GM23248 (cell line): ENCODE measurements at regions not wholly inside any gene's neighbourhood (a gene's known extent, or its start where the extent isn't known, plus 50 kb on each side); places are given as distances from the start of the nearest gene placed in this dataset.

Experiments used
- DNase-seq: peaks from one replicate; pipeline ENCODE4 v3.0.0-alpha.2; 2015
- H2AFZ ChIP-seq: fragments of 200-600 bp; sonication (generic); 2 replicates; pipeline ENCODE4 v1.6.1; 2016; ENCODE audit warnings: antibody characterized with exemption
- H3F3A ChIP-seq: fragments of 200-600 bp; sonication (generic); 2 replicates; pipeline ENCODE4 v1.6.1; 2016; ENCODE audit warnings: mild to moderate bottlenecking, antibody characterized with exemption, mixed run types; ENCODE audit not compliant: insufficient read depth
- H3K27ac ChIP-seq: fragments of 200-600 bp; sonication (generic); 2 replicates; pipeline ENCODE4 v1.5.1; 2016; ENCODE audit warnings: mild to moderate bottlenecking
- H3K27me3 ChIP-seq: fragments of 200-600 bp; sonication (generic); replicated peaks from 2 replicates; pipeline ENCODE4 v1.6.1; 2016; ENCODE audit warnings: mild to moderate bottlenecking; ENCODE audit not compliant: insufficient read depth
- H3K36me3 ChIP-seq: fragments of 200-600 bp; sonication (generic); 2 replicates; pipeline ENCODE4 v1.6.1; 2016; ENCODE audit warnings: low read depth, mild to moderate bottlenecking
- H3K4me1 ChIP-seq: fragments of 200-600 bp; sonication (generic); 2 replicates; pipeline ENCODE4 v1.6.1; 2016; ENCODE audit warnings: mild to moderate bottlenecking; ENCODE audit not compliant: insufficient read depth
- H3K4me2 ChIP-seq: fragments of 200-600 bp; sonication (generic); one replicate; pipeline ENCODE4 v1.6.1; 2016; ENCODE audit warnings: mild to moderate bottlenecking; ENCODE audit not compliant: unreplicated experiment
- H3K4me3 ChIP-seq: fragments of 200-600 bp; sonication (generic); 2 replicates; pipeline ENCODE4 v1.5.1; 2016; ENCODE audit warnings: mild to moderate bottlenecking
- H3K79me2 ChIP-seq: fragments of 200-600 bp; sonication (generic); 2 replicates; pipeline ENCODE4 v1.6.1; 2016; ENCODE audit warnings: mild to moderate bottlenecking; ENCODE audit not compliant: insufficient read depth
- H3K9ac ChIP-seq: fragments of 200-600 bp; sonication (generic); 2 replicates; pipeline ENCODE4 v1.6.1; 2016; ENCODE audit warnings: mild to moderate bottlenecking
- H3K9me2 ChIP-seq: fragments of 200-600 bp; sonication (generic); 2 replicates; pipeline ENCODE4 v1.6.1; 2016; ENCODE audit warnings: mixed run types, mild to moderate bottlenecking, moderate library complexity; ENCODE audit not compliant: insufficient read depth
- H3K9me3 ChIP-seq: fragments of 200-600 bp; sonication (generic); one replicate; pipeline ENCODE4 v1.6.1; 2017; ENCODE audit warnings: low read depth
- H4K20me1 ChIP-seq: fragments of 200-600 bp; sonication (generic); 2 replicates; pipeline ENCODE4 v1.6.0; 2016; ENCODE audit not compliant: insufficient read depth
- EZH2 ChIP-seq: fragments of 200-600 bp; sonication (generic); IDR thresholded peaks from 2 replicates; pipeline ENCODE4 v1.6.1; 2018; ENCODE audit warnings: antibody characterized with exemption, mild to moderate bottlenecking; ENCODE audit not compliant: insufficient read depth, poor library complexity, severe bottlenecking
- EZH2phosphoT487 ChIP-seq: fragments of 200-600 bp; sonication (generic); IDR thresholded peaks from 2 replicates; pipeline ENCODE4 v1.6.1; 2018; ENCODE audit warnings: antibody characterized with exemption, moderate library complexity, mild to moderate bottlenecking, low read depth; ENCODE audit not compliant: insufficient read depth
- WGBS, 2 experiments: methylation state at CpG; one replicate each; pipeline ENCODE4 v1.1.6; 2015 to 2017; ENCODE audit warnings: low lambda C conversion rate in 2 of 2, low coverage in 1 of 2; ENCODE audit errors: missing lambda C conversion rate in 2 of 2; 5-methylcytosine and 5-hydroxymethylcytosine counted together
- in situ Hi-C: fragments of 300-500 bp; cut with MboI; formaldehyde crosslinking; loops from 2 replicates; pipeline ENCODE4 v1.15.0; 2020

- Histone ChIP-seq H3K4me3 (no peak overlapping the region), H3K36me3 (no peaks in the 10 kb centered on the region), H4K20me1 (no peaks in the 10 kb centered on the region), H3K9ac (no peak overlapping the region), H3F3A (peaks cover 31% of the 10 kb centered on the region), H2AFZ (peak overlapping the region; percentile 28; the same call in 1 of the 2 replicates), H3K4me1 (peaks cover 53% of the 10 kb centered on the region), H3K27me3 (no peaks in the 10 kb centered on the region), H3K79me2 (no peaks in the 10 kb centered on the region), H3K9me2 (no peaks in the 10 kb centered on the region), H3K27ac (peak overlapping the region; percentile 65), H3K4me2 (peak overlapping the region; percentile 9), H3K9me3 (no peaks in the 10 kb centered on the region)
- DNase-seq, result peak; percentile 65
- WGBS, 2 experiments, result 5 to 6% methylated on average over 1 of the region's 1 CpG
- TF ChIP-seq EZH2, result no peak
- no peak for TF ChIP-seq EZH2phosphoT487
- in situ Hi-C loops, result no loop called here
Measured at GRCh38 chr4:106494066-106494465, 125.5 kb upstream of the GIMD1 start.

GRCh38 chr4:106493086-106493485, 124.5 kb upstream of the GIMD1 start:
- no peak overlapping the region for H3K4me2 ChIP-seq
- H2AFZ ChIP-seq, result no peak overlapping the region
- TF ChIP-seq EZH2phosphoT487 (no peak), EZH2 (no peak)
- H3F3A ChIP-seq, result peaks cover 31% of the 10 kb centered on the region
- H3K4me1 ChIP-seq, result peaks cover 53% of the 10 kb centered on the region
- H3K9ac ChIP-seq, result no peak overlapping the region
- no peaks in the 10 kb centered on the region for H3K36me3 ChIP-seq
- H3K27ac ChIP-seq, result no peak overlapping the region
- H4K20me1 ChIP-seq, result no peaks in the 10 kb centered on the region
- in situ Hi-C loops, result no loop called here
- H3K9me3 ChIP-seq, result no peaks in the 10 kb centered on the region
- H3K4me3 ChIP-seq, result no peak overlapping the region
- H3K27me3 ChIP-seq, result no peaks in the 10 kb centered on the region
- DNase-seq, result peak; percentile 27
- no peaks in the 10 kb centered on the region for H3K9me2 ChIP-seq
- no peaks in the 10 kb centered on the region for H3K79me2 ChIP-seq

DNA sequence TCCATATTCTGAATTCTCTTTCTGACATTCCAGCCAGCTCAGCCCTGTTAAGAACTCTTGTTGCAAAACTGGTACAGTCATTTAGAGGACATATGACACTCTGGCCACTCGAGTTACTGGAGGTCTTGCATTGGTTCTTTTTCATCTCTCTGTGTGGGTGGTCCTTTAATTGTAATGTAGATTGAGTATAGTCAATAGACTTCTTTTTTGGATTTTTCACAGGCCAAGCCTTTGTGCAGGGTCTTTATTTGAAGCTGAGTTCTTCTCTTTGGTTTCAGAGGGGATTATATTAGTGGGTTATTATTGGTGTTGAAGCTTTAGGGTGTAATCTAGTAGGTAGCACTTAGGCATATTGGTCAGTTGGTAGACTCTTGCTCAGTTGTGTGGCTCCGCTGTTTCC, 118.0 kb upstream of the GIMD1 start:
- Histone ChIP-seq H3K9me3 (no peaks in the 10 kb centered on the region), H3K27ac (no peak overlapping the region), H2AFZ (no peak overlapping the region), H3K27me3 (no peaks in the 10 kb centered on the region), H4K20me1 (no peaks in the 10 kb centered on the region), H3K4me1 (no peaks in the 10 kb centered on the region; the same call in 1 of the 2 replicates), H3K79me2 (no peaks in the 10 kb centered on the region), H3K4me2 (no peak overlapping the region), H3K9ac (no peak overlapping the region), H3K36me3 (no peaks in the 10 kb centered on the region), H3K4me3 (no peak overlapping the region), H3F3A (no peaks in the 10 kb centered on the region), H3K9me2 (no peaks in the 10 kb centered on the region)
- DNase-seq, result peak; percentile 45
- no peak for TF ChIP-seq EZH2
- no peak for TF ChIP-seq EZH2phosphoT487
- in situ Hi-C loops, result no loop called here
- WGBS, 2 experiments, result 49 to 70% methylated on average over 2 of the region's 2 CpGs

- no peak overlapping the region for H3K9ac ChIP-seq
- no peak overlapping the region for H2AFZ ChIP-seq
Measured at GRCh38 chr4:106481801-106482200, 113.2 kb upstream of the GIMD1 start.

DNA sequence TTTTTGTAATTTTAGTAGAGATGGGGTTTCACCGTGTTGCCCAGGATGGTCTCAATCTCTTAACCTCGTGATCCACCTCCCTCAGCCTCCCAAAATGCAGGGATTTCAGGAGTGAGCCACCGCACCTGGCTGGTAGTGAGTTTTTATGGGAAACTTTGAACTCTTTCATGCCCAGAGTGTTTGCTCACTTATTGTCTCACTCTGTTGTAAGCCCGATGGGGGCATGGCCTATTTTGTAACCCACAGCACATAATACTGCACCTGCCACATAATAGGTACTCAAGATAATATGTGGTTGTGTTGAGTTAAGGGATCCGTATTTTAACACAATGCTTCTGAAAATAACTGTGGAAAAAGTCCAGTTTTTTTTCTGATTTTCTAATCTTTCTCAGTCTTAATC, 109.6 kb upstream of the GIMD1 start:
- in situ Hi-C loops, result no loop called here
- Histone ChIP-seq H3K9me3 (no peaks in the 10 kb centered on the region), H3K9ac (no peak overlapping the region), H2AFZ (no peak overlapping the region), H3K9me2 (no peaks in the 10 kb centered on the region), H3K4me1 (no peaks in the 10 kb centered on the region), H4K20me1 (no peaks in the 10 kb centered on the region), H3K79me2 (no peaks in the 10 kb centered on the region), H3K4me2 (no peak overlapping the region), H3K4me3 (no peak overlapping the region), H3K36me3 (no peaks in the 10 kb centered on the region), H3K27ac (no peak overlapping the region), H3K27me3 (no peaks in the 10 kb centered on the region), H3F3A (no peaks in the 10 kb centered on the region)
- 69 to 71% methylated on average over 5 of the region's 5 CpGs for WGBS, 2 experiments
- TF ChIP-seq EZH2 (no peak), EZH2phosphoT487 (no peak)
- no peak for DNase-seq

More at GRCh38 chr4:106481801-106482200, 113.2 kb upstream of the GIMD1 start:
- H3F3A ChIP-seq, result no peaks in the 10 kb centered on the region
- H3K4me2 ChIP-seq, result no peak overlapping the region
- no peaks in the 10 kb centered on the region for H3K9me2 ChIP-seq
- in situ Hi-C loops, result no loop called here
- no peaks in the 10 kb centered on the region for H3K36me3 ChIP-seq
- no peak overlapping the region for H3K4me3 ChIP-seq
- no peaks in the 10 kb centered on the region for H4K20me1 ChIP-seq
- 74 to 77% methylated on average over 3 of the region's 3 CpGs for WGBS, 2 experiments
- H3K9me3 ChIP-seq, result no peaks in the 10 kb centered on the region
- no peak overlapping the region for H3K27ac ChIP-seq
- TF ChIP-seq EZH2 (no peak), EZH2phosphoT487 (no peak)
- no peak for DNase-seq
- H3K79me2 ChIP-seq, result no peaks in the 10 kb centered on the region
- H3K27me3 ChIP-seq, result no peaks in the 10 kb centered on the region
- no peaks in the 10 kb centered on the region; the same call in 1 of the 2 replicates for H3K4me1 ChIP-seq
